Activated CD4-positive, CD25-positive, alpha-beta regulatory T cell (primary cell): ENCODE measurements at regions not wholly inside any gene's neighbourhood (a gene's known extent, or its start where the extent isn't known, plus 50 kb on each side); places are given as distances from the start of the nearest gene placed in this dataset.

Experiments
- DNase-seq, 4 experiments: peaks; one replicate each; lab custom pipeline; 2025; lab: John Stamatoyannopoulos, UW

- DNase-seq, result no peak
Measured at GRCh38 chr5:138665261-138665660, 88.0 kb upstream of the CTNNA1 start.

GRCh38 chr5:138664276-138664943 lies 88.8 kb upstream of the CTNNA1 start:
- DNase-seq, result no peak

GRCh38 chr5:138663561-138663960 lies 88.4 kb upstream of the HSPA9 start:
- no peak for DNase-seq

- no peak for DNase-seq
Measured at GRCh38 chr5:138663009-138663408, 87.8 kb upstream of the HSPA9 start.

- no peak for DNase-seq
Measured at GRCh38 chr5:138662599-138662998, 87.4 kb upstream of the HSPA9 start.

GRCh38 chr5:138661991-138662434 lies 86.8 kb upstream of the HSPA9 start:
- no peak for DNase-seq

- no peak for DNase-seq
Measured at GRCh38 chr5:138661291-138661960, 86.2 kb upstream of the HSPA9 start.

GRCh38 chr5:138660051-138660572 lies 84.9 kb upstream of the HSPA9 start:
- no peak for DNase-seq

GRCh38 chr5:138659561-138659960 lies 84.4 kb upstream of the HSPA9 start:
- no peak for DNase-seq

- DNase-seq, result no peak
Measured at GRCh38 chr5:138659121-138659520, 83.9 kb upstream of the HSPA9 start.

GRCh38 chr5:138658676-138659075 lies 83.5 kb upstream of the HSPA9 start:
- no peak for DNase-seq

- no peak for DNase-seq
Measured at GRCh38 chr5:138657360-138657759, 82.2 kb upstream of the HSPA9 start.

- DNase-seq, result no peak
Measured at GRCh38 chr5:138656916-138657315, 81.7 kb upstream of the HSPA9 start.

GRCh38 chr5:138655530-138656190 lies 80.5 kb upstream of the HSPA9 start:
- no peak for DNase-seq

GRCh38 chr5:138654281-138654867 lies 79.2 kb upstream of the HSPA9 start:
- peak; percentile 26 to 36 (median 31) for DNase-seq

- no peak for DNase-seq
Measured at GRCh38 chr5:138653502-138653901, 78.3 kb upstream of the HSPA9 start.

GRCh38 chr5:138651767-138652117 lies 76.5 kb upstream of the HSPA9 start:
- no peak for DNase-seq

GRCh38 chr5:138651058-138651766 lies 76.0 kb upstream of the HSPA9 start:
- no peak for DNase-seq

GRCh38 chr5:138650196-138650595 lies 75.0 kb upstream of the HSPA9 start:
- no peak for DNase-seq

GRCh38 chr5:138649775-138650174 lies 74.6 kb upstream of the HSPA9 start:
- no peak for DNase-seq

GRCh38 chr5:138649316-138649720 lies 74.1 kb upstream of the HSPA9 start:
- DNase-seq, result no peak

- no peak for DNase-seq
Measured at GRCh38 chr5:138648841-138649240, 73.6 kb upstream of the HSPA9 start.
